SKM-1 treated with dmso at 0.1 percent for 144 hours (cell line): ENCODE measurements at regions not wholly inside any gene's neighbourhood (a gene's known extent, or its start where the extent isn't known, plus 50 kb on each side); places are given as distances from the start of the nearest gene placed in this dataset.
"Not testable (repeated sequence)": the region's sequence is repeated elsewhere in the genome, so short reads cannot be mapped to it uniquely, and the experiment has no call there.

Experiments used
- DNase-seq: peaks from one replicate; lab custom pipeline; 2025; ENCODE audit not compliant: unreplicated experiment; lab: John Stamatoyannopoulos, UW

- DNase-seq: no peak
These were observed 154.3 kb downstream of the RMST start for GRCh38 chr12:97616946-97617345.

- DNase-seq: no peak
These were observed 166.4 kb downstream of the RMST start for GRCh38 chr12:97628962-97629361.

- no peak for DNase-seq
These were observed 166.8 kb downstream of the RMST start for GRCh38 chr12:97629382-97629781.

GRCh38 chr12:97630356-97630755 lies 167.8 kb downstream of the RMST start:
- DNase-seq: no peak

- DNase-seq: no peak
These were observed 168.3 kb downstream of the RMST start for GRCh38 chr12:97630875-97631274.

- DNase-seq: no peak
These were observed 175.2 kb downstream of the RMST start for GRCh38 chr12:97637770-97638169.

- DNase-seq: no peak
These were observed 176.1 kb downstream of the RMST start for GRCh38 chr12:97638739-97639138.

- DNase-seq: no peak
These were observed 177.1 kb downstream of the RMST start for GRCh38 chr12:97639702-97640101.

GRCh38 chr12:97640826-97641225 lies 178.2 kb downstream of the RMST start:
- DNase-seq: no peak

GRCh38 chr12:97642911-97643310 lies 180.3 kb downstream of the RMST start:
- DNase-seq: no peak

- no peak for DNase-seq
These were observed 181.3 kb downstream of the RMST start for GRCh38 chr12:97643924-97644323.

- no peak for DNase-seq
These were observed 183.1 kb downstream of the RMST start for GRCh38 chr12:97645726-97646125.

GRCh38 chr12:97647142-97647541 lies 184.5 kb downstream of the RMST start:
- no peak for DNase-seq

GRCh38 chr12:97650242-97650641 lies 187.6 kb downstream of the RMST start:
- no peak for DNase-seq

GRCh38 chr12:97656548-97656947 lies 193.9 kb downstream of the RMST start:
- DNase-seq: not testable (repeated sequence)

GRCh38 chr12:97659117-97659880 lies 196.7 kb downstream of the RMST start:
- DNase-seq: no peak

GRCh38 chr12:97666263-97666662 lies 203.7 kb downstream of the RMST start:
- DNase-seq: no peak

- no peak for DNase-seq
These were observed 210.3 kb downstream of the RMST start for GRCh38 chr12:97672870-97673269.

- no peak for DNase-seq
These were observed 218.1 kb downstream of the RMST start for GRCh38 chr12:97680751-97681150.

GRCh38 chr12:97681612-97682504 lies 219.3 kb downstream of the RMST start:
- DNase-seq: no peak

- no peak for DNase-seq
These were observed 222.8 kb downstream of the RMST start for GRCh38 chr12:97685360-97685759.

- DNase-seq: no peak
These were observed 239.3 kb downstream of the RMST start for GRCh38 chr12:97701901-97702300.
